ENCODE measurements at regions not wholly inside any gene's neighbourhood (a gene's known extent, or its start where the extent isn't known, plus 50 kb on each side); places are given as distances from the start of the nearest gene placed in this dataset.

GRCh38 chr6:74879234-74879633 lies 326.6 kb downstream of the COL12A1 start (continued):
- TF ChIP-seq ZNF23 (CRISPR knock-in tag; IDR thresholded peaks at IDR 0.05), result no peak

- DNase-seq (ENCODE audit: extremely low read depth in 1 of 4, low spot score in 3 of 4), result no peak
- Histone ChIP-seq H3K4me3 (no peak overlapping the region), H3K4me1 (replicated peaks in 1 of 2; ENCODE audit: control insufficient read depth in 2 of 2, insufficient read depth in 2 of 2, low read length in 2 of 2) (no peaks in the 10 kb centered on the region), H2AFZ (ENCODE audit: low read depth, low read length) (no peak overlapping the region), H3K4me2 (ENCODE audit: insufficient read depth, low read length) (no peak overlapping the region), H3K9me1 (ENCODE audit: control insufficient read depth, insufficient read depth, low read length) (no peaks in the 10 kb centered on the region), H4K20me1 (replicated peaks; ENCODE audit: control insufficient read depth, insufficient read depth, low read length) (no peaks in the 10 kb centered on the region), H3K27ac (ENCODE audit: extremely low read depth, low read depth, low read length) (no peak overlapping the region), H3K9ac (ENCODE audit: insufficient read depth in 1 of 2, low read depth in 2 of 2, low read length in 2 of 2) (no peak overlapping the region), H3K27me3 (ENCODE audit: control insufficient read depth in 2 of 2, insufficient read depth in 2 of 2, low read length in 2 of 2) (no peaks in the 10 kb centered on the region), H3K79me2 (ENCODE audit: control insufficient read depth, insufficient read depth, low read length) (no peaks in the 10 kb centered on the region), H3K36me3 (ENCODE audit: control insufficient read depth, insufficient read depth, low read length) (no peaks in the 10 kb centered on the region), H3K9me3 (replicated peaks; ENCODE audit: control insufficient read depth, insufficient read depth, low read depth, low read length) (no peaks in the 10 kb centered on the region)
- no TSS peak for BruUV-seq (replicated peaks)
- intact Hi-C loops (cut with micrococcal nuclease), result no loop called here
- CTCF ChIA-PET (ENCODE audit: low intra/inter-chr PET ratio), result no interaction called here
- FAIRE-seq, result no peak
- 0% methylated on average over 2 of the region's 2 CpGs for WGBS (ENCODE audit: insufficient coverage, low coverage, missing lambda C conversion rate)
- in situ Hi-C loops (cut with MboI), result no loop called here
- no peak for ATAC-seq
- POLR2A ChIA-PET, result no interaction called here
- TF ChIP-seq ZNF584 (CRISPR knock-in tag; IDR thresholded peaks at IDR 0.05; ENCODE audit: low read depth) (no peak), BCOR (IDR thresholded peaks at IDR 0.05) (no peak), NFXL1 (CRISPR knock-in tag; IDR thresholded peaks at IDR 0.05) (no peak), MTA1 (IDR thresholded peaks at IDR 0.05; ENCODE audit: borderline replicate concordance) (no peak), THRAP3 (IDR thresholded peaks at IDR 0.05; ENCODE audit: borderline replicate concordance) (no peak), RBFOX2 (IDR thresholded peaks at IDR 0.05; ENCODE audit: low read depth, low read length) (no peak), SRSF3 (IDR thresholded peaks at IDR 0.05; ENCODE audit: insufficient read depth, low read length) (no peak)
- TF ChIP-seq, protein P1, sequence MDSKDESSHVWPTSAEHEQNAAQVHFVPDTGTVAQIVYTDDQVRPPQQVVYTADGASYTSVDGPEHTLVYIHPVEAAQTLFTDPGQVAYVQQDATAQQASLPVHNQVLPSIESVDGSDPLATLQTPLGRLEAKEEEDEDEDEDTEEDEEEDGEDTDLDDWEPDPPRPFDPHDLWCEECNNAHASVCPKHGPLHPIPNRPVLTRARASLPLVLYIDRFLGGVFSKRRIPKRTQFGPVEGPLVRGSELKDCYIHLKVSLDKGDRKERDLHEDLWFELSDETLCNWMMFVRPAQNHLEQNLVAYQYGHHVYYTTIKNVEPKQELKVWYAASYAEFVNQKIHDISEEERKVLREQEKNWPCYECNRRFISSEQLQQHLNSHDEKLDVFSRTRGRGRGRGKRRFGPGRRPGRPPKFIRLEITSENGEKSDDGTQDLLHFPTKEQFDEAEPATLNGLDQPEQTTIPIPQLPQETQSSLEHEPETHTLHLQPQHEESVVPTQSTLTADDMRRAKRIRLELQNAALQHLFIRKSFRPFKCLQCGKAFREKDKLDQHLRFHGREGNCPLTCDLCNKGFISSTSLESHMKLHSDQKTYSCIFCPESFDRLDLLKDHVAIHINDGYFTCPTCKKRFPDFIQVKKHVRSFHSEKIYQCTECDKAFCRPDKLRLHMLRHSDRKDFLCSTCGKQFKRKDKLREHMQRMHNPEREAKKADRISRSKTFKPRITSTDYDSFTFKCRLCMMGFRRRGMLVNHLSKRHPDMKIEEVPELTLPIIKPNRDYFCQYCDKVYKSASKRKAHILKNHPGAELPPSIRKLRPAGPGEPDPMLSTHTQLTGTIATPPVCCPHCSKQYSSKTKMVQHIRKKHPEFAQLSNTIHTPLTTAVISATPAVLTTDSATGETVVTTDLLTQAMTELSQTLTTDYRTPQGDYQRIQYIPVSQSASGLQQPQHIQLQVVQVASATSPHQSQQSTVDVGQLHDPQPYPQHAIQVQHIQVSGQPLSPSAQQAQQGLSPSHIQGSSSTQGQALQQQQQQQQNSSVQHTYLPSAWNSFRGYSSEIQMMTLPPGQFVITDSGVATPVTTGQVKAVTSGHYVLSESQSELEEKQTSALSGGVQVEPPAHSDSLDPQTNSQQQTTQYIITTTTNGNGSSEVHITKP (IDR thresholded peaks at IDR 0.05; ENCODE audit: partially characterized antibody), result no peak
- TF ChIP-seq, protein P2, sequence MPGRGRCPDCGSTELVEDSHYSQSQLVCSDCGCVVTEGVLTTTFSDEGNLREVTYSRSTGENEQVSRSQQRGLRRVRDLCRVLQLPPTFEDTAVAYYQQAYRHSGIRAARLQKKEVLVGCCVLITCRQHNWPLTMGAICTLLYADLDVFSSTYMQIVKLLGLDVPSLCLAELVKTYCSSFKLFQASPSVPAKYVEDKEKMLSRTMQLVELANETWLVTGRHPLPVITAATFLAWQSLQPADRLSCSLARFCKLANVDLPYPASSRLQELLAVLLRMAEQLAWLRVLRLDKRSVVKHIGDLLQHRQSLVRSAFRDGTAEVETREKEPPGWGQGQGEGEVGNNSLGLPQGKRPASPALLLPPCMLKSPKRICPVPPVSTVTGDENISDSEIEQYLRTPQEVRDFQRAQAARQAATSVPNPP (IDR thresholded peaks at IDR 0.05; ENCODE audit: borderline replicate concordance, insufficient read depth, insufficient read length), result no peak
- TF ChIP-seq, protein P3, sequence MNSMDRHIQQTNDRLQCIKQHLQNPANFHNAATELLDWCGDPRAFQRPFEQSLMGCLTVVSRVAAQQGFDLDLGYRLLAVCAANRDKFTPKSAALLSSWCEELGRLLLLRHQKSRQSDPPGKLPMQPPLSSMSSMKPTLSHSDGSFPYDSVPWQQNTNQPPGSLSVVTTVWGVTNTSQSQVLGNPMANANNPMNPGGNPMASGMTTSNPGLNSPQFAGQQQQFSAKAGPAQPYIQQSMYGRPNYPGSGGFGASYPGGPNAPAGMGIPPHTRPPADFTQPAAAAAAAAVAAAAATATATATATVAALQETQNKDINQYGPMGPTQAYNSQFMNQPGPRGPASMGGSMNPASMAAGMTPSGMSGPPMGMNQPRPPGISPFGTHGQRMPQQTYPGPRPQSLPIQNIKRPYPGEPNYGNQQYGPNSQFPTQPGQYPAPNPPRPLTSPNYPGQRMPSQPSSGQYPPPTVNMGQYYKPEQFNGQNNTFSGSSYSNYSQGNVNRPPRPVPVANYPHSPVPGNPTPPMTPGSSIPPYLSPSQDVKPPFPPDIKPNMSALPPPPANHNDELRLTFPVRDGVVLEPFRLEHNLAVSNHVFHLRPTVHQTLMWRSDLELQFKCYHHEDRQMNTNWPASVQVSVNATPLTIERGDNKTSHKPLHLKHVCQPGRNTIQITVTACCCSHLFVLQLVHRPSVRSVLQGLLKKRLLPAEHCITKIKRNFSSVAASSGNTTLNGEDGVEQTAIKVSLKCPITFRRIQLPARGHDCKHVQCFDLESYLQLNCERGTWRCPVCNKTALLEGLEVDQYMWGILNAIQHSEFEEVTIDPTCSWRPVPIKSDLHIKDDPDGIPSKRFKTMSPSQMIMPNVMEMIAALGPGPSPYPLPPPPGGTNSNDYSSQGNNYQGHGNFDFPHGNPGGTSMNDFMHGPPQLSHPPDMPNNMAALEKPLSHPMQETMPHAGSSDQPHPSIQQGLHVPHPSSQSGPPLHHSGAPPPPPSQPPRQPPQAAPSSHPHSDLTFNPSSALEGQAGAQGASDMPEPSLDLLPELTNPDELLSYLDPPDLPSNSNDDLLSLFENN (IDR thresholded peaks at IDR 0.05; ENCODE audit: low read depth in 2 of 2, low read length in 2 of 2), result no peak
These were observed 330.7 kb downstream of the COL12A1 start for GRCh38 chr6:74875193-74875592.

Data from K562 (cell line).